HG03342 (cell line): ENCODE measurements at regions not wholly inside any gene's neighbourhood (a gene's known extent, or its start where the extent isn't known, plus 50 kb on each side); places are given as distances from the start of the nearest gene placed in this dataset.
"Not testable (repeated sequence)": the region's sequence is repeated elsewhere in the genome, so short reads cannot be mapped to it uniquely, and the experiment has no call there.

ENCODE experiments used
- ATAC-seq: cut with Tn5 transposase; IDR thresholded peaks from one replicate; pipeline ENCODE4 v1.9.1; 2021; ENCODE audit warnings: mild to moderate bottlenecking, moderate library complexity; ENCODE audit not compliant: unreplicated experiment

DNA sequence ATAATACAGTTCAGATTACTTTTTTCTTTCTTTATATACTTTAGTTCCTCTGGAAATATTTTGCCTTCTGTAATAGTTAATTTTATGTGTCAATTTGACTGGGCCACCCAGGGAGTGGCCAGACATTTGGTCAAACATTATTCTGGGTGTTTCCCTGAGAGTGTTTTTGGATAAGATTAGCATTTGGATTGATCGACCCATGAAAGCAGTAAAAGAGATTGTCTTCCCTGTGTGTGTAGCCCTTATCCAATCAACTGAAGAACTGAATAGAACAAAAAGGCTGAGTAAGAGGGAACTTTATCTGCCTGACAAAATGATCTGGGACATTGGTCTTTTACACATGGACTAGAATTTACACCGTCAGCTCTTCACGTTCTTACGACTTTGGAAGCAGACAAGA lies 1190.1 kb upstream of the FAM98A start:
- no peak for ATAC-seq

DNA sequence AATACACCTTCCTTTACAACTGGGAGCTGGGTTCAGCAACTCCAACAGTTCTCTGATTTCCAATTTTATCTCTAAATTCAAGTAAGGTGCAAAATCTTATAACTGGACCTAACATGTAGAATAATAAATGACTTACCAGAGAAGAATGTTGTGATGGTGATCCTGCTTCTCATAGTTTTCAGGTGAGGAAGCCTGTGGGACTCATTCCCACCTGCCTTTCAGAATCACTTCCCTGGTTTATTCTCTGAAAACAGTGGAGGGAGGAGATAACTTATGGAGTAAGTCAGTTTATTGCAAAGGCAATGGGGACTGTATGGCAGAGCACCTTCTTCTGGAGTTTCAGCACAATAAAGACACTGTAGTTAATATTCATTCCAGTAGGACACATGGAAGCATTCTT lies 1188.2 kb upstream of the FAM98A start:
- no peak for ATAC-seq

DNA sequence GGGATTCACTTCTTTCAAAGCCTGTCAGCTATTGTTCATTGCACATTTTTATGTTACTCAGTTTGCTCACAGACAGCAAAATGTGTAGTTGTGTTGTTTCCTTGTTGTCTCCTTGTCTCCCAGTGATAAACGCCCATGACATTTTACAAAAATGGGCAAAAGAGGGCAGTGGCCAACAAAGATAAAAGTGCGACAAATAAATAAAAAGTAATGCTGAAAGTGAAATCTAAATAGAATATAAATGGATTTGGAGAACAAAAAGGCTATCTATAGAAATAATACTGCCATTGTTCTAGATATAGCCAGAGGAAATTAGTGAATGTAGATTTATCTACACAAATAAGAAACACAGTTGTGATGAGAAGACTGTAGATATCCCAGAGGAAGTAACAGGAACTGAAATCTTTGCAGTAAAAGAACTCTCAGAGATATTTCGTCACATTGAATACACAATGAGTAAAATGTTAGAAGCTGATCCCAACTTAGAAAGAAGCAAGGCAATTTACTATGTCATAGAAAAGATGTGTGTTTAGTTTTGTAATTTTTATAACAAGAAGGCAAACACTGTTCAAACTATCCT lies 1186.2 kb upstream of the FAM98A start:
- no peak for ATAC-seq

DNA sequence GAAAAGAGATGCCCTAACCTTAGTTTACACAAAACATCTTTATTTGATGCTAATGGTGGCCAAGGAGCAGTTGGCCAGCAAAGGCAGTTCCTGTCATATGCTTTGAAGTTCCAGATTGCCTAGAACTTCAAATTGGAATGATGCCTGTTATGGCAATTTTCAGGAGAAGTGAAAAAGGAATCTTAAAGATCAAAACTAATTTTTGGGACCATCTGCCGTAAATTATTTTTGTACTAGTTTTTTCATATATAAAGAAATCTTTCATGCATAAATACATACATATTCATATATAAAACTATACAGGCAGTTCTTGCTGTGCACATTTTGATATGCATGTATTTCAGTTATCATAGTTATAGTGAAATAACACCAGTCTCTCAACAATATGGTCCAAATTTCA lies 1185.6 kb upstream of the FAM98A start:
- ATAC-seq: no peak

DNA sequence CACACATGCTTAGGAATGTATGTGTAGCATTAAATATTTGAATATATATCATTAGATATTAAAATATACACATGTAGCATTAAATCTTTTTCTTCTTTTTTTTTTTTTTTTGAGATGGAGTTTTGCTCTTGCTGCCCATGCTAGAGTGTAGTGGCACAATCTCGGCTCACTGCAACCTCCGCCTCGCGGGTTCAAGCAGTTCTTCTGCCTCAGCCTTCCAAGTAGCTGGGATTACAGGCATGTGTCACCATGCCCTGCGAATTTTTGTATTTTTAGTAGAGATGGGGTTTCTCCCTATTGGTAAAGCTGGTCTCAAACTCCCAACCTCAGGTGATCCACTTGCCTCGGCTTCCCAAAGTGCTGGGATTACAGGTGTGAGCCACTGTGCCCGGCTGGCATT lies 1151.6 kb upstream of the FAM98A start:
- ATAC-seq: not testable (repeated sequence)

DNA sequence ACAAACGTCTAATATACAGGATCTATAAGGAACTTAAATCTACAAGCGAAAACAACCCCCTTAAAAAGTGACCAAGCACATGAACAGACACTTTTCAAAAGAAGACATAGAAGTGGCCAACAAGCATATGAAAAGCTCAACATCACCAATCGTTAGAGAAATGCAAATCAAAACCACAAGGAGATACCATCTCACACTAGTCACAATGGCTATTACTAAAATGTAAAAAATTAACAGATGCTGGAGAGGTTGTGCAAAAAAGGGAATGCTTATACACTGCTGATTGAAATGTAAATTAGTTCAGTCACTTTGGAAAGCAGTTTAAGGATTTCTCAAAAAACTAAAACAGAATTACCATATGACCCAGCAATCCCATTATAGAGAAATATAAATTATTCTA lies 1148.5 kb upstream of the FAM98A start:
- no peak for ATAC-seq

DNA sequence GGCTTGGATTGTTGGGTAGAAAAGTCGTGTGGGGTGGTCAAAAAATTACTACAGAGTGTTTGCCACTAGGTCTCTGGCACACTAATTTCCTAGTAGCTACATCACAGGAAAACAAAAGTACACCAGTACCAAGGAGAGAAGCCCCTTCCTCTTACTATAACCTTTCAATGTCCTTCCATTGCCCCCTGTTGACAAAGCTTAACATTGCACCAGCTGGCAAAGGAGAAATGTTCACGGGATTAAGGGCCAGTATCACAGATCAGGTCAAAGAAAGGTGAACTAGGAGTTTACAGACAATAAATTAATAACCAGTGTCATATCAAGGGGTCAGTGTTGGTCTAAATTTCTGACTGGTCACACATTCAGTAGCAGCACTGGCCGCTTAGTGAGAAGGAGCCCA lies 1139.6 kb upstream of the FAM98A start:
- no peak for ATAC-seq

DNA sequence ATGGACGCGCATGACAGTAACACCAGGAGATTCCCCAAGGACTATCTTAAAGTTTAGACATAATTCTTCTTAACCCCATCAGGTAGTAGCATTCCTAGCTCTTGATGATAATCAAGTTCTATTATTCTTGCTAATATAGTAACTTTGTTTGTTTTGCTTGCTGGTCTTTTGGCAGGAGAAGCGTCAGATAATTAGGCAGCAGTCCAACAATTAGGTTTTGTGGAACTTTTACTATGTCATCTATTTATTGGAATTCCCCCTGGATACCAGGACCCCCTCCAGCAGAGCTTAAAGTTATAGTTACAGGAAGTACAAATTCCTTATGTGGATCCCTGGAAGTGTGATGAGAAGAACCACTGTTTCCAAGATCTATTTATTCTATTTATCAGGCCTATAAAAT lies 1138.0 kb upstream of the FAM98A start:
- ATAC-seq: no peak

DNA sequence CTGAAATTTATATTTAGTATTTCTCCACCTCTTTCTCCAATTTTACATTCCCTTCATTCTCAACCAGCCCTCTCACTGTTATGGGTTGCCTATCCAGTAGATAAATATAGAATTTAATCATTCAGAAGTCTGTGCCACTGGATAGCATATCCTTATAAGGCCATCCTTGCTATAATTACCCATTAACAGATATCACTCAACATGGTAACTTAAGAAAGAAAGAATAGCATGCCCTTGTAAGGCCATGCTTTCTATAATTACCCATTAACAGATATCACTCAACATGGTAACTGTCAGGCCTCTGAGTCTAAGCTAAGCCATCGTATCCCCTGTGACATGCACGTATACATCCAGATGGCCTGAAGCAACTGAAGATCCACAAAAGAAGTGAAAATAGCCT lies 1137.4 kb upstream of the FAM98A start:
- ATAC-seq: no peak

DNA sequence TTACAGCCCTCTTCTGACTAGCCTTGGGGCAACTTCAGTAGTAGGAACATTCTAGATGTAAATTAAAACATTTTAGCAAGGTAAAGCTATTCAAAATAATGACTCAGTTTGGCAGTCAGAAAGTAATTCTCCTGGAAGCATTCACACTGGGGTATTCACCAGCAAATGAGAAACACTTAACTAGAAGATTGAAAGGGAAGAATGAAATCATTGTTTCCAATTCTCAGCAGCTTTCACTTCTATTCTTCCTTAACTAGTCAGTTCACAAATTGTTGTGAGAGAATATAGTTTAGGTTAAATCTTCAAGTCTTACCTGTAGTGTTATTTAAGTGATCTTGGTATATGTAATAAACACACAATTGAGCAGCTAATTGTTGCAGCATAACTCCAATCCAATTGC lies 1135.6 kb upstream of the FAM98A start:
- ATAC-seq: no peak

DNA sequence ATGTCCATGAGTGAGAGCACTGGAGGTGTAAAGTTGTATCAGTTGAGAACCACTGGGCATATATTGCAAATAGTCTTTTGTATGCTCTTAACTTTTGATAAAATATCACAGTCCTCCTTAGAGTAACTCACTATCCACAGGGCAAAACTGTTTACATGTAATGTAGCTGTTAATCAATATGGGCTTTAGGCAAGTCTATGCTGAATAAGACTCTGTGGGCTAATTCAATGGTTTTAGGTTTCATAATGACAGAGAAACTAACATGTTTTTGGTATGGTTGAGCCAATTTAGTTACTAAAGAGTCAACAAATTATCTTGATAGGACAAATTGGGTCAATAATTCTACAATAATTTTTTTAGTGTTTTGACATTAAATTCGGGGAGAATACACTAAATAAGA lies 1134.9 kb upstream of the FAM98A start:
- no peak for ATAC-seq

DNA sequence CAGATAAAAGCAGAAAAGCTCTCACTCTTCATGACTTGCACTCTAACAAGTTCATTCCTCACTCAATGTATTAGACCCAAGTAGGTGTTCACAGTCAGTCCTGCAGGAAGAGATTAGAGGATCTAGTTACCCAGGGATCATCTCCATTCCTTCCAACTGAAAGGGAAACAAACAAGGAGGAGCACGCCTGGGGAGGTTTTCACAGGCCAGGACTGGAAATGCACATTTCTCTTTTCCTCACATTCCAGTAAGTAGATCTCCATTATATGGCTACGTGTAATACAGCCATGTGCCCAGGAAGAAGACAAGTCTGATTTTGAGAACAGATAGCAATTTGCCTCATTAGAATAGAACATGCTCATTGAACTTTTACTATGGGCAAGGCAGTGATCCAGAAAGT lies 1132.2 kb upstream of the FAM98A start:
- no peak for ATAC-seq

DNA sequence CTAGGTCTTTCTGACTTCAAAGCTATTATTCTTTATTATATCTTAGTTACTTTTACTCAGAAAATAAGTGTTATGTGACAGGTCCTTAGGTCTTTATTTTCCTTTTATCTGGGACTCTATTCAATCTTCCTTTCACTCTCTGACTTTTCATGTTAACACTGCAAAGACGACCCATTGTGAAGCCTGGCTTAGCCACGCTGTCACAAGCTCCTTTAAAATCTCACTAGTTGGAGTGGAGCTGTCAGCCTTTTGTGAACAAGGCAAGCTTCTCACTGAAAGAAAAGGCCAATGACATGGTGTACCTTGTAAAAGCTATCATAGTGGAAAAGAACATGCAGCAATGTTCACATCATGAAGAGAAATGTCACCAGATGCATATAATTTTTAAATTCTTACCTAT lies 1130.7 kb upstream of the FAM98A start:
- no peak for ATAC-seq

DNA sequence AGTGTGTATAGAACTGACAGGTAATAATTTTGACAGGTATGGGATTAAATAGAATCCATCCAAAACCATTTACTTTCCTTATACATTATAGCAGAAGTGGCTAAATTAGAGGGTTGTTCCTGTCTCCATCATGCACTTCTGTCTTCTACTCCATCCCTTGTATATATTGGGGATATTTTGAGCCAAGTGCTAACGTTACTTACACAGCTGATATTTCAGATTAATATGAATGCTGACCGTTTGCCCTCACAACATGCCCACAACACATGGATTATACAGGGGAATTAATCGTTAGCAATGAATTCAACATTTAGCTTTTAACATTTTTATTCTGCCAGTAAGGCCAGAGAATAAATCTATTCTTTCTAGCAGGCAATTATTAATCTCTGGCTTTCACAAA lies 1125.0 kb upstream of the FAM98A start:
- no peak for ATAC-seq

DNA sequence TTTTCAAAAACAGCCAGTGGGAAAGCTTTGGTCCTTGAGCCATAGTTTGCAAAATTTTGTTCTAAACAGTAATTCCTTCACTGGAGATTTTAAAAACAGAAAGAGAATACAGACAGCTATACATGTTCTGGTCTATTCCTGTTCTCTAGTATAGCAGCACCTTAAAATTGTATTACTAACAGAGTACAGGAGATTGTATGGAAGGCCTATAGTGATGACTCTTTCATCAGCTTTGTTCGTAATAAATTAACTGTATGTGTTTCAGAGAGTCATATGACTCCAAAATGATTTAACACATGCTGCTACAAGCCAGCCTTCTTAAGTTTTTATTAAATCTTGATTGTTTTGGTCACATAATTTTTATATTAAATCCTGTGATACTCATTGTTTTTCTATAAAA lies 1124.6 kb upstream of the FAM98A start:
- ATAC-seq: no peak

DNA sequence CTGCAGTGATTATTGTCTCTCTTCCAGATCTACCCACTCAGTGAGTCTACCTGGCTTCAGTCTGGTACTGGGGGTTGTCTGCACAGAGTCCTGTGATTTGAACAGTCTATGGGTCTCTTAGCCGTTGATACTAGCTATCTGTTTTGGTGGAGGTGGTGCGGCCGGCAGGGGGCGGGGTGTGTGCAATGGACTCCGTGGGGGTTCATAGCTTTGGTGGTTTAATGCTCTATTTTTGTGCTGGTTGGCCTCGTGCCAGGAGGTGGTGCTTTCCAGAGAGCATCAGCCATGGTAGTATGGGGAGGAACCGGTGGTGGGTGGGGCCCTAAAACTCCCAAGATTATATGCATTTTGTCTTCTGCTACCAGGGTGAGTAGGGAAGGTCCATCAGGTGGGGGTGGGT lies 1120.1 kb upstream of the FAM98A start:
- no peak for ATAC-seq

DNA sequence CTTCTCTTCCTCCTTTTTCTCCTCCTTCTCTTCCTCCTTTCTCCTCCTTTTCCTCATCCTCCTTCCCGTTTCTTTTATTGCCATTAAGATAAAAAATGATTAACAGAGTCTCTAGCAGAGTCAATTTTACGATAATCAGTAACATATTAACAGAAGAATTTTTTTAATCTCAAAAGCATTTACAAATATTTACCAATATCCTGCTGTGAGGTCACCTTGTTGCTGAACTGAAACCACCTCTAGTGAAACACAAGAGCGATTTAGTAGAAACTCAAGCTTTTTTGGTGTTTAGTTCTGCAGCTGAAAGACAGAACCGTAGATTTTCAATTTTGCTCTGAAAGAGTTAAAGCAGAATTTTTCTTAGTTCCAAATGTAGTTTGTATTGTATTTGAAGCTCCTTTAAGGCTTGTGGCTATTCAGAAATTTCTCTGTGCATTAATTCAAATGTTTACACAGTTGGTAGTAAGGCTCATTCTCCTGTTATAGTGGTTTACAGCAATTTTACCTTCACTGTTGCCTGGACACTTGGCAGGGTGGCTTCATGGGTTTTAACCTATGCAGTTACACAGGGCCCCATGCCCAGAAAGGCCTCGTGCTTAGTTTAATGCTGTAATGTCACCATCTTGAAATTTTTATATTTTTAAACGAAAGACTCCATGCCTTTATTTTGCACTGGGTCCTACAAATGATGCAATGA lies 1106.6 kb upstream of the FAM98A start:
- no peak for ATAC-seq

DNA sequence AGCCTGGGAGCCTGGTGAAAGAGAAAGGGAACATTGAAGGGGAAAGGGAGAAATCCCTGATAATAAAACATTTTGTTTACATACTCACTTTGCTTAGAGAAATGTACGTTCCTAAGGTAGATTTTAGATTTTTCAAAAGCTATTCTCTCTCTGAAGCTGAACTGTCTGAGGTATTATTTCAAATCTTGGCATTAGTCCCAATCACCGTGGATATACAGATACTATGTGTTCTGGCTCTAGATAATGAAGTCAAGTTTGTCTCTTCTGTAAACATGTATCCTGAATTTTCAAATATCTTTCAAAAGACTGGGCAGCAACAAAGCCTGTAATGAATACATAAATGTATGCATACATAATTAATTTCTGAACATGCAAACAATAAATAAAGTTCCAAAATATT lies 1104.2 kb upstream of the FAM98A start:
- ATAC-seq: no peak

DNA sequence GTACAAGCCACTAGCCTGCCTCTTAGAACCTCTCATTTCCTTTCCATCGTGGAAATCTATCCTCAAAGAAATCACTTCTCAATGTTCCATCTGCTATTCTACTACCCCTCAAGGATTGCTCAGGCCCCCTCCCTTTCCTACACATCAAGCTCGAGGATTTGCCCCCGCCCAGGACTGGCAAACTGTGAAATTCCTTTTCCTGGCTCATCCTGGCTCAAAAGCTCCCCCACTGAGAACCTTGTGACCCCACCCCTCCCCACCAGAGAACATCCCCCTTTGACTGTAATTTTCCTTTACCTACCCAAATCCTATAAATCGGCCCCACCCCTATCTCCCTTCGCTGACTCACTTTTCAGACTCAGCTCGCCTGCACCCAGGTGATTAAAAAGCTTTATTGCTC lies 1103.3 kb upstream of the FAM98A start:
- ATAC-seq: not testable (repeated sequence)

DNA sequence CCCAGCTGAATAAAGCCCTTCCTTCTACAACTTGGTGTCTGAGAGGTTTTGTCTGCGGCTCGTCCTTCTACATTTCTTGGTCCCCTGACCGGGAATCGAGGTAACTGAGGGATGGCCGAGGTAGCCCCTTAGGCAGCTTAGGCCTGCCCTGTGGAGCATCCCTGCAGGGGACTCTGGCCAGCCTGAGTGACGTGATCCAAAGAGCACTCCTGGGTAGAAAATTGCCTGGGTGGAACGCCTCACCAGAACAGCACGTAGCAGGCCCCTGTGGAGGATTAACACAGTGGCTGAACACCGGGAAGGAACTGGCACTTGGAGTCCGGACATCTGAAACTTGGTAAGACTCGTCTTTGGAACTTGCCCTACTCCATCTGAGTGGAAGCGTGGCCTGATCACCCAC lies 1078.5 kb upstream of the FAM98A start:
- not testable (repeated sequence) for ATAC-seq

DNA sequence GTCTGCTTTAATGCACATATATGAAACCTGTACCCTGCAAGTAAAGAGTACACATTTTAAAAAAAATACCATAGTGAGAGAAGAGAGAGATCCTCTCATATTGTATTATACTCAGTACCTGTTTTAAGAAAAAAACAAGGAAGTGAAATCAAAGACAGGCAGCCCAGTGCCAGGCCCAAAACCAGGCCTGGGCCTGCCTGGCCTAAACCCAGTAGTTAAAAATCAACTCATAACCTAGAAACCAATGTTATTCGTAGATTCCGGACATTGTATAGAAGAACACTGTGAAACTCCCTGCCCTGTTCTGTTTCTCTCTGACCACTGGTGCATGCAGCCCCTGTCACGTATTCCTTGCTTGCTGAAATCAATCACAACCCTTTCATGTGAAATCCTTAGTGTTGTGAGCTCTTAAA lies 1078.0 kb upstream of the FAM98A start:
- not testable (repeated sequence) for ATAC-seq

DNA sequence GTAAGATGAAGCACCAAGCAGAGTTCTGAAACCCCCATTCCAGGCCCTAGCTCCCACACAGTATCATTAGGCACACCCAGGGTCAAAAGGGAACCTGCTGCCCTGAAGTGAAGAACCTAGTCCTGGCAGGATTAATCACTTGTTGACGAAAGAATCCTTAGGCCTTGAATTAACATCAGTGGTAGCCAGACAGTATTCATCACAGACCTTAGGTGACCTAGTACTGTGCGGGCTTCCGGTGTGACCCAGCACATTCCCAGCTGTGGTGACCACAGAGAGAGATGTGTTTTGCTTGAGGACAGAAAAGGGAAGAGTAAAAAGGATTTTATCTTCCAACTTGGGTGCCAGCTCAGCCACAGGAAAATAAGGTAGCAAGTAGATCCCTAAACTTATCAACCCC lies 1071.4 kb upstream of the FAM98A start:
- ATAC-seq: no peak

DNA sequence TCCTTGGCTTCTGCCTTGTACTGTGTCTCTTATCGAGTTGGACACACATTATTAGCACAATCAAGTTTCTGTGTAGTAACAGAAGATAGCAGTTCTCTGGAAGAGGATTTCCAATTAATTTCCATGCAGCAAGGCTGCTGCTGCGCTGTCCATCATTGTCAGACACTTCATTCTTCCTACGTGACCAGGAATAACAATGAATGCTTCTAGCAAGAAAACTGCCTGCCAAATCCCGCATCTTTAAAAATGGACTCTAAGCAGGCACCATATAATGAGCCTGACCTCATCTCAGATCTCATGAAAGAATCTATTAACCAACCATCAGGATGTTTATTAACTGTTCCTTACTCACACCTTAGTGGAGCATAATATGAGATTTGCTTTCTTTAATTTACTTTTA lies 1067.7 kb upstream of the FAM98A start:
- no peak for ATAC-seq
